HEK293T (cell line): ENCODE measurements at regions not wholly inside any gene's neighbourhood (a gene's known extent, or its start where the extent isn't known, plus 50 kb on each side); places are given as distances from the start of the nearest gene placed in this dataset.

ENCODE experiments used
- ARNT ChIP-seq: fragments of 450-650 bp; IDR thresholded peaks from 2 replicates; pipeline ENCODE4 v1.6.1; 2017; ENCODE audit warnings: mild to moderate bottlenecking
- BHLHE40 ChIP-seq: fragments of 450-650 bp; IDR thresholded peaks from 2 replicates; pipeline ENCODE4 v1.6.1; 2016; ENCODE audit warnings: mild to moderate bottlenecking, moderate library complexity, borderline replicate concordance
- ELF4 ChIP-seq: fragments of 450-650 bp; IDR thresholded peaks from 2 replicates; pipeline ENCODE4 v1.6.1; 2017; ENCODE audit warnings: antibody characterized with exemption
- FOXA1 ChIP-seq: fragments of 450-650 bp; IDR thresholded peaks from 2 replicates; pipeline ENCODE4 v1.6.1; 2016; ENCODE audit warnings: mild to moderate bottlenecking
- FOXK2 ChIP-seq: fragments of 450-650 bp; IDR thresholded peaks from 2 replicates; pipeline ENCODE4 v1.6.1; 2016; ENCODE audit warnings: mild to moderate bottlenecking
- FOXM1 ChIP-seq: fragments of 450-650 bp; IDR thresholded peaks from 2 replicates; pipeline ENCODE4 v1.6.1; 2017; ENCODE audit warnings: mild to moderate bottlenecking, borderline replicate concordance
- L3MBTL2 ChIP-seq: fragments of 450-650 bp; conservative IDR thresholded peaks from 2 replicates; pipeline ENCODE4 v1.6.1; 2016; ENCODE audit warnings: mild to moderate bottlenecking
- LEF1 ChIP-seq: fragments of 450-650 bp; IDR thresholded peaks from 2 replicates; pipeline ENCODE4 v1.6.1; 2017; ENCODE audit warnings: mild to moderate bottlenecking, borderline replicate concordance
- NFRKB ChIP-seq: fragments of 450-650 bp; IDR thresholded peaks from 2 replicates; pipeline ENCODE4 v1.6.1; 2016; ENCODE audit warnings: mild to moderate bottlenecking, moderate library complexity
- SP1 ChIP-seq: fragments of 450-650 bp; IDR thresholded peaks from 2 replicates; pipeline ENCODE4 v1.6.1; 2017
- SUZ12 ChIP-seq: fragments of 450-650 bp; IDR thresholded peaks from 2 replicates; pipeline ENCODE4 v1.6.1; 2016; ENCODE audit warnings: mild to moderate bottlenecking
- TARDBP ChIP-seq: fragments of 450-650 bp; IDR thresholded peaks from 2 replicates; pipeline ENCODE4 v1.6.1; 2016
- ZNF384 ChIP-seq: fragments of 450-650 bp; IDR thresholded peaks from 2 replicates; pipeline ENCODE4 v1.6.1; 2016
- TF ChIP-seq, protein P1 (sequence below): fragments of 450-650 bp; IDR thresholded peaks from 2 replicates; pipeline ENCODE4 v1.6.1; 2016

DNA sequence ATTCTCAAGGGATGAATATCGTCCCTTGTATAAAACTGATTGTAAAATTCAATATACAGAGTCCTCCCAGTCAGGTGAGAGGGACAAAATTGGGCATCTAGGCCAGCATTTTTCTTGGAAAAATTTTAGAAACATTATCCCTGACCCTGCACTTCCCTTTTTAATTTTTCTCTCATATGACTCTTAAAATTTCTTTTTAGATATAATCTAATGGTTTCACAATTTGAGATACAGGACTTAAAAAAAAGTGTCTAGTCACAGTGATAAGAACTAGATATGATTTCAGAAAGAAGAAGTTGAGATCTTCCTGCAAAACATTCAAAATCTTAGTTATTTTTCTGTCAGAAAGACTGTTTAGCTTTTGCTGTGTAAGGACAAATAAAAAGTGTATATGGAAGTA, 270.8 kb upstream of the PPFIA2 start:
- TF ChIP-seq FOXK2 (no peak), SP1 (no peak), TARDBP (no peak), LEF1 (no peak), ELF4 (no peak), SUZ12 (no peak), ZNF384 (no peak), ARNT (no peak), FOXM1 (no peak), BHLHE40 (no peak), FOXA1 (no peak), L3MBTL2 (no peak), NFRKB (no peak)
- TF ChIP-seq, protein P1, sequence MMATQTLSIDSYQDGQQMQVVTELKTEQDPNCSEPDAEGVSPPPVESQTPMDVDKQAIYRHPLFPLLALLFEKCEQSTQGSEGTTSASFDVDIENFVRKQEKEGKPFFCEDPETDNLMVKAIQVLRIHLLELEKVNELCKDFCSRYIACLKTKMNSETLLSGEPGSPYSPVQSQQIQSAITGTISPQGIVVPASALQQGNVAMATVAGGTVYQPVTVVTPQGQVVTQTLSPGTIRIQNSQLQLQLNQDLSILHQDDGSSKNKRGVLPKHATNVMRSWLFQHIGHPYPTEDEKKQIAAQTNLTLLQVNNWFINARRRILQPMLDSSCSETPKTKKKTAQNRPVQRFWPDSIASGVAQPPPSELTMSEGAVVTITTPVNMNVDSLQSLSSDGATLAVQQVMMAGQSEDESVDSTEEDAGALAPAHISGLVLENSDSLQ: no peak
